ENCODE measurements at regions not wholly inside any gene's neighbourhood (a gene's known extent, or its start where the extent isn't known, plus 50 kb on each side); places are given as distances from the start of the nearest gene placed in this dataset.
A peak's percentile ranks its signal among the peaks of the same experiment; 100 is the strongest.

DNA sequence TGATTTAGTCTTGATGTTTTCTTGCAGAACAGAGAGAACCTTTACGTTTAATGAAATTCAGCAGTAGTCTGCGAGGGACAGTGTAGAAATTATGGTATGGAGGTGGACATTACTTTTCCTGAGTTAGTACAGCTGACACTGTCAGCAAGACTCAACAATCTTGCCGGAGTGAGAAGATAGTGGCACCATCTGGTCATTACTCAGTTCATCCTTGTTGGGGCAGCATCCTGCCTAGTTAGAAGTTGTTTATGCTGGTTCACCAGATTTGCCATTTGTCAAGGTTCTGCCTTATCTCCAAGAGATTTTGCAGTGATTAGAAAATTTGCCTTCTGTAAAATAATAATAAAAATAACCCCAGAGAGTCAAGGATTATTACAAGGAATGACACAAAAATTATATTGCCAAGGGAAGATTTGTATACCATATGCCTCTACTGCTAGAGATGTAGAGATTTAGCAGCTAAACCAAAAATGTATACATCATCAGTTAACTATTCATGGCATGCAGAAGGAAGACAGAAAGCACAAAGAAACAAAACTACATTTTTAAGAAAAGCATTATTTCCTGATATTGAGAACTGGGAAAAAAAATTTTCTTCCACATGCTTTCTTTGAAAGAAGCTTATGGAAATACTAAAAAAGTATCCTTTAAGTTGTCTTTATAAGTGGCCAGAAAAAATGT lies 1967.4 kb downstream of the NCAM2 start:
- TF ChIP-seq ZNF274 (IDR thresholded peaks at IDR 0.05; ENCODE audit: borderline replicate concordance, extremely low read depth, low read length) (no peak), TEAD4 (IDR thresholded peaks at IDR 0.05; ENCODE audit: low read depth, low read length) (no peak), EP300 (IDR thresholded peaks at IDR 0.05; ENCODE audit: borderline replicate concordance in 1 of 2, low read depth in 2 of 2, low read length in 2 of 2) (no peak), BCL11A (IDR thresholded peaks at IDR 0.05; ENCODE audit: low read depth in 2 of 2, low read length in 2 of 2) (no peak), TBP (IDR thresholded peaks at IDR 0.05; ENCODE audit: low read depth, low read length) (no peak), NANOG (IDR thresholded peaks at IDR 0.05; ENCODE audit: insufficient read depth, low read depth, low read length, poor library complexity, severe bottlenecking) (no peak), POLR2A (IDR thresholded peaks at IDR 0.05; ENCODE audit: control extremely low read depth in 1 of 2, low read depth in 2 of 2, low read length in 2 of 2) (no peak), ATF3 (IDR thresholded peaks at IDR 0.05; ENCODE audit: insufficient read depth, low read depth, low read length) (no peak)
- TF ChIP-seq, protein P1, sequence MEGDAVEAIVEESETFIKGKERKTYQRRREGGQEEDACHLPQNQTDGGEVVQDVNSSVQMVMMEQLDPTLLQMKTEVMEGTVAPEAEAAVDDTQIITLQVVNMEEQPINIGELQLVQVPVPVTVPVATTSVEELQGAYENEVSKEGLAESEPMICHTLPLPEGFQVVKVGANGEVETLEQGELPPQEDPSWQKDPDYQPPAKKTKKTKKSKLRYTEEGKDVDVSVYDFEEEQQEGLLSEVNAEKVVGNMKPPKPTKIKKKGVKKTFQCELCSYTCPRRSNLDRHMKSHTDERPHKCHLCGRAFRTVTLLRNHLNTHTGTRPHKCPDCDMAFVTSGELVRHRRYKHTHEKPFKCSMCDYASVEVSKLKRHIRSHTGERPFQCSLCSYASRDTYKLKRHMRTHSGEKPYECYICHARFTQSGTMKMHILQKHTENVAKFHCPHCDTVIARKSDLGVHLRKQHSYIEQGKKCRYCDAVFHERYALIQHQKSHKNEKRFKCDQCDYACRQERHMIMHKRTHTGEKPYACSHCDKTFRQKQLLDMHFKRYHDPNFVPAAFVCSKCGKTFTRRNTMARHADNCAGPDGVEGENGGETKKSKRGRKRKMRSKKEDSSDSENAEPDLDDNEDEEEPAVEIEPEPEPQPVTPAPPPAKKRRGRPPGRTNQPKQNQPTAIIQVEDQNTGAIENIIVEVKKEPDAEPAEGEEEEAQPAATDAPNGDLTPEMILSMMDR (IDR thresholded peaks at IDR 0.05; ENCODE audit: control extremely low read depth in 1 of 3, insufficient read depth in 1 of 3, low read depth in 1 of 3, low read length in 3 of 3), result peak in 1 of 3 experiments; percentile 14; a peak in 1 of 4 replicates

Data from H1 (cell line).